Stimulated activated naive CD8-positive, alpha-beta T cell treated with anti-CD3 and anti-CD28 coated beads, Interleukin-15, Interleukin-2, amounts not matched to agents 100 U/mL and 50 U/mL, for 24 hours (primary cell): ENCODE measurements at regions not wholly inside any gene's neighbourhood (a gene's known extent, or its start where the extent isn't known, plus 50 kb on each side); places are given as distances from the start of the nearest gene placed in this dataset.

ENCODE experiments used
- ATAC-seq: fragments of 150-1000 bp; cut with Tn5 transposase; one replicate; pipeline ENCODE4 v1.10.0; 2021
- DNase-seq: peaks from one replicate; pipeline ENCODE4 v3.0.0; 2021

- no peak for ATAC-seq
These were observed 67.3 kb upstream of the PRPS1 start for GRCh38 chrX:107560980-107561379.

GRCh38 chrX:107561468-107562215 is 66.7 kb upstream of the PRPS1 start:
- ATAC-seq = no peak
- no peak for DNase-seq

More at GRCh38 chrX:107560980-107561379, 67.3 kb upstream of the PRPS1 start:
- no peak for DNase-seq

- ATAC-seq = no peak
- DNase-seq = no peak
These were observed 65.8 kb upstream of the PRPS1 start for GRCh38 chrX:107562482-107562881.

GRCh38 chrX:107563824-107564223 is 64.5 kb upstream of the PRPS1 start:
- DNase-seq = no peak
- no peak for ATAC-seq

- ATAC-seq = no peak
- DNase-seq = no peak
These were observed 63.3 kb upstream of the PRPS1 start for GRCh38 chrX:107565015-107565414.

- no peak for DNase-seq
- ATAC-seq = no peak
These were observed 62.2 kb upstream of the PRPS1 start for GRCh38 chrX:107565931-107566603.

GRCh38 chrX:107566604-107567262 is 61.6 kb upstream of the PRPS1 start:
- ATAC-seq (no peak), DNase-seq (no peak)

GRCh38 chrX:107567370-107567769 is 60.9 kb upstream of the PRPS1 start:
- DNase-seq (no peak), ATAC-seq (no peak)

GRCh38 chrX:107571296-107571998 is 56.9 kb upstream of the PRPS1 start:
- peak; percentile 14 for ATAC-seq
- DNase-seq = no peak

GRCh38 chrX:107573016-107573415 is 55.3 kb upstream of the PRPS1 start:
- no peak for ATAC-seq
- DNase-seq = no peak

- DNase-seq (no peak), ATAC-seq (no peak)
These were observed 54.1 kb upstream of the PRPS1 start for GRCh38 chrX:107574054-107574683.

- ATAC-seq = no peak
- DNase-seq = no peak
These were observed 53.6 kb upstream of the PRPS1 start for GRCh38 chrX:107574711-107575110.

- DNase-seq (no peak), ATAC-seq (no peak)
These were observed 51.9 kb upstream of the PRPS1 start for GRCh38 chrX:107576392-107576791.

- ATAC-seq (peak; percentile 36), DNase-seq (no peak)
These were observed 51.5 kb upstream of the PRPS1 start for GRCh38 chrX:107576841-107577240.

GRCh38 chrX:107577933-107578332 is 50.4 kb upstream of the PRPS1 start:
- DNase-seq = no peak
- no peak for ATAC-seq
